Activated CD4-positive, alpha-beta T cell treated with anti-CD3 and anti-CD28 coated beads for 4 hours (primary cell): ENCODE measurements at regions not wholly inside any gene's neighbourhood (a gene's known extent, or its start where the extent isn't known, plus 50 kb on each side); places are given as distances from the start of the nearest gene placed in this dataset.

Experiments
- DNase-seq, 2 donors: peaks; one replicate each; pipeline ENCODE4 v3.0.0-alpha.2; 2020

GRCh38 chr2:146927080-146927711 lies 917.6 kb upstream of the ACVR2A start:
- no peak for DNase-seq

DNA sequence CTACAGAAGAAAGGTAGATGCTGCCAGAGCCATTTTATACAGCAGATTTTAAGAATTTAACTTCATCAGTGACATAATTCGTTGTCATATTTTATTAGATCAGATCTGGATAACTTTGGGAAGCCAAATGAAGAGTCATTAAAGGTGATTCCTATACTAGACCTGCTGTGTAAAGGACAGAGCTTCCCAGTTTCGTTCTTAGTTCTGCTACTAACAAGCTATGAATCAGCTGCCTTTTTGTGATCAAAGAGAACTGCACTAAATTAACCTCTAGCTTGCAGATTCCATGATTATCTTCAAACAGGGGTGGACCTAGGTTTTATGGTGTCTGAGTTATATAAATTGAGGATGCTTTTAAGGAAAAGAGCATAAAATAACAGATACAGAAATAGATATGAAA lies 926.5 kb upstream of the ACVR2A start:
- no peak for DNase-seq

DNA sequence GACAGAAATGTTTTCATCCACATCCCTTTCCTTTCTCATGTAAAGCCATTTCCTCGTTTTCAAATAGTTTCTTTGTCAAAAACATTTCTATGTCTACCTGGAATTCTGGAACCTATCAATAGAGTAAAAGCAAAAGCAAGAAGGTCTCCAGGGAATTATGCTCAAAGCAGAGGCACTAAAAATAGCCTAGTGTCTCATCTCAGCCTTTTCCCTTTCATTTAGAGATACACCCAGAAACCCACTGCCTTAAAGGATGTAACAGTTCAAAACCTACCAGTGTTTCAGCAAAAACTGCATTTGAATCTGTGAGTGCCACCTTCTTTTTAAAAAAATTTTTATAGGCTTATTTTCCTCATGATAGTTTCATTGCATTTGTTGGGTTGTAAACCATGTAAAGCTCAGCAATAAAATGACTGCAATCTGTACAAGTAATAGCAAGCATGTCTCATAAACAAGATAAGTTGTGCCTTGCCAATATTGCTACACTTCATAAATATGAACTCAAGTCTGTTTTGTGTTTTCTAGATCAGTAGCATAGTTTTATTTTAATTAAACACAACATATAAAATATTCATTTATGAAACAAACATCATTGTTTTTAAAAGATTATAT lies 927.3 kb upstream of the ACVR2A start:
- no peak for DNase-seq

GRCh38 chr2:146916914-146917313 lies 927.9 kb upstream of the ACVR2A start:
- DNase-seq = no peak

- DNase-seq = no peak
Observed at GRCh38 chr2:146913476-146913875, 931.4 kb upstream of the ACVR2A start.

GRCh38 chr2:146912536-146912935 lies 932.3 kb upstream of the ACVR2A start:
- no peak for DNase-seq

DNA sequence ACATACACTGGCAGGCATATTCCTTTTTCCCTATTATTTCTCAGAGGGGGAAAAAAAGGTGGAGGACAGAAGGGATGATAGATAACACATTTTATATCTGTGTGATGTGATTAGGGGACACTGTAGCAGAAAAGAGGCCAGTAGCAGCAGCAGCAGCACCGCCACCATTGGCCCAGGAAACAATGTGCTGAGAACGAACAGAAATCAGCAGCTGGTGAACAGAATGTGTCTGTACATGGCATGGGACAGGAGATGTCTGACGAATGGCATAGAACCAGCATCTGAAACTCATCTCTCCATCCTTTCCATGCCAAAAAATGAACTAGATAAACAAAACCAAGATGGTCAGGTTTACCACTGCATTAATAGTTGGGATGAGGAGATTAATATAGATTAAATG lies 936.1 kb upstream of the ACVR2A start:
- DNase-seq = no peak

DNA sequence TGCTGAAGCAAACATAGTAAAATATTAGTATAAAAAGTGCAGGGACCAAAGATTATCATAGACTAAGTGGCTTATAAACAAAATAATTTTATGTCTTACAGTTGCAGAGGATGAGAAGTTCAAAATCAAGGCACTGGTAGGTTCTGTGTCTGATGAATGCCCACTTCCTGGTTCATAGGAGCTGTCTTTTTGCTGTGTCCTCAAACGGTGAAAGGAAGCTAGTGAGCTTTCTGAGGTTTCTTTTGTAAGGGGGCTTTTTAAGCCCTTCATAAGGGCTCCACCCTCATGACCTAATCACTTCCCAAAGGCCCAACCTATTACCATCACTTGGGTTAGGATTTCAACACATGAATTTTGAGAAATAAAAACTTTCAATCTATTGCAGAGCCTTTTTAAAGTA lies 946.7 kb upstream of the ACVR2A start:
- DNase-seq = no peak

DNA sequence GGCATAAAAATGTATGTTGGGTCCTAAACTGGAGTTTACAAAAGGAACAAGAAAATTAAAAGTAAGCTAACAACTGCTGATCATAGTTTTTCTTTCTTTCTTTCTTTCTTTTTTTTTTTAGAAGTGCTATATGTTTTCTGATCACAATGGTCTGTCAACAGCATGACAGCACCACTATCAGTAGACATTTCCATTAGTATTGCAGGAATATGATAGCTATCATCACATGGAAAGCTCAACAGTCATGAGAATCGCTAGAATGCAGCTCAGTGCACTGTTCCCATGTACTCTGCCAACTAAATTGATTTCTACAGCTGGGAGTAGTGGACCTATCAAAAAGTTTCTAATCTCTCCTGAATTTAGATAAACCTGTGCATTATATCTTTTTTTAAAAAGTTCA lies 950.3 kb upstream of the ACVR2A start:
- no peak for DNase-seq

DNA sequence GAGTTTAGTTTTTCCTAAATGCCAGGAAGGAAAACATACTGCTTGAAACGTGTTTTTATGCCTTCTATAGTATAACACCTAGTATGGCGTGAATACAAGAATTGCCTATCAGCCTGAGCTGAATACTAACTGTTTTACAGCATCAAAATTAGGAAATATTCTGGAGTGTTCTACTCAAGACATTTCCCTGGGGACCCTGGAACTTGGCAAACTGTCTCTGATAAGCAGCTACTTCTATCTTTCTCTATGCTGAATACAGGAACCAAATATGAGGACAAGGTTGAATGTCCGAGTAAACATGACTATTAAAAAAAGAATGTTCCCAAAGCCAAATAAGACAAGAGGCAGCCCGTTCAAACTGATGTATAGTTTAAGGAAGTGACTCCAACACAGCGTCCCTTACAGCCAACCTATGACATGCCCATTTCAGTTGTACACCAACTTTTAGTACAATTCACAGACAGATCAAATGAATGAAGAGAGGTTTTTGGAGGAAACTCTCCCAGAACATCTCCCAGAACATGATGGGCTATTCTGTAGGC lies 951.3 kb upstream of the ACVR2A start:
- no peak for DNase-seq

DNA sequence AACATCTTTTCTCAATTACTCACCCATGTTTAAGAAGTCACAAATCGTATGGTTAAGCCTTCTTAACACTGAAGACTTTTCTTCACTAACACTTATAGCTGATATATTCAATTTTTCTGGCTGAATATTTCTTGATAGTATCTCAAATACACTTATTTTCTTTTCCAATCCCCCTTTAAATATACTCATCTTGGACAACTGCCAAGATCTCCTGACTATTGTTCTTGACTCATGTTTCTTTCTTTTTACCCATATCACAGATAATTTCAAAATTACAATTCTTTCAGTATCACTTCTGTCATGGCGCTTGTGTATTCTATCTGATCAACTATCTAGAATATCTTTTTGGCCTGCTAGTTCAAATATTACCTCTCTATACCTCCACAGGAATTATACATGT lies 954.3 kb upstream of the ACVR2A start:
- DNase-seq = no peak

GRCh38 chr2:146879882-146880281 lies 964.9 kb upstream of the ACVR2A start:
- DNase-seq = no peak

DNA sequence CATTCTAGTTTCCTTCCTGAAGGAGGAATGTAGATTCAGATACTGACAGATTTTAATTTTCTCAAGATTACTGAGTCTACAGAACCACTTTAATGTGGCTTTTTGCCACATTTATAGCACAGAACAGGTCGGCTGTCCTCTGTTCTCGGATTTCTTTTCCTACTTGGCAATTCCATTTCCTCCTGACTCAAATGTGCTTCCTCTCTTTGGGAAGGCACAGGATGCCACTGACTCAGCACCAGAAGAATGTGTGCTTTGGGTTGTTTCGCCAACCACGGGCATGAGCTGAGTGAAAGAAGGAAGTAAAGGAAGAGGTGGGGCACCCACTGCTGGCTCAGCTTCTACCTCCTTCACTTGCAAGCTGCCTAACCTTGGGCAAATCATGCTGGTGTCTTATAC lies 970.6 kb upstream of the ACVR2A start:
- no peak for DNase-seq

DNA sequence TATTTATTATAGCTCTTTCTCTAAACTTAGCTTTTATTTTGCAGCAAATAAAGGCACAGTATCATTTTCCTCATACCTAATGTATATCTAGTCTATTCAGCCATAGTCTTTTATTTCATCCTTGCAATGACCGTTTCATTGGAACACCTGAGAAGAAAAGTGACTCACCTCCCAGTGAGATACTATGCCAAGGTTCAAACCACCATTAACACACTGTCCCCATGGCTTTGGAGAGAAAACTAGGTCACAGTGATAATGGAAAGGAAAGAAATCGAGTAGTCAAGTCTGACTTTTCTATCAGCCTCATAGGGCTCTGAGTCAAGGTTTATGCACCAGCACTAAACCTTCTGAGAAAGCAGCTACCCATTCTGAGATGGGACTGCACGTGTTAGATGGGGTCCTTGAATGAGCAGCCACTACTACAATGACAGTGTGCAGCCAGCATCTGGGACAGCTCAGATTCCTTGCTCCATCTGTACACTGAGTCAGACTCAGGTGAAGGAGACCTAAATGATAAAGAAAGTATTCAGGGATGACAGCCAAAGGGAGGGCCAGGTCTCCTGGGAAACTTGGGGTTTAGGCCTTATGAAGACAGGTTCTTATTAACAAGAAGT lies 971.1 kb upstream of the ACVR2A start:
- no peak for DNase-seq

DNA sequence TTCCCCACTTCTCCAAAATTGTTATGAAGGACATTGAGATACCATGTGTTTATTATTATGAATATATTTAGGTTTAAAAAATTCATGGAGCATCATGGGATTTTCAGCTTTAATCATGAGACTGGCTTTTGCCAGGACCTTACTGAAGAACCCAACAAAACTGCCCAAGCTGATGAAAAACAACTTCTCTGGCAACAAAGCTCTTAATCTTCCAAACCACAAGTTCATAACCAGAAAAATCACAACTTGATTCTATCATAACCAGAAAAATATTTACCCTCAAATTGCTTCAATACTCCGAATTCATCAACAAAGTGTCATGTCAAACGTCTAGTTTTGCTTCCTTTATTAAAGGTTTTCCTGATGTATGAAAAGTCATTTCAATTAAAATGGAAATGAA lies 971.8 kb upstream of the ACVR2A start:
- no peak for DNase-seq

DNA sequence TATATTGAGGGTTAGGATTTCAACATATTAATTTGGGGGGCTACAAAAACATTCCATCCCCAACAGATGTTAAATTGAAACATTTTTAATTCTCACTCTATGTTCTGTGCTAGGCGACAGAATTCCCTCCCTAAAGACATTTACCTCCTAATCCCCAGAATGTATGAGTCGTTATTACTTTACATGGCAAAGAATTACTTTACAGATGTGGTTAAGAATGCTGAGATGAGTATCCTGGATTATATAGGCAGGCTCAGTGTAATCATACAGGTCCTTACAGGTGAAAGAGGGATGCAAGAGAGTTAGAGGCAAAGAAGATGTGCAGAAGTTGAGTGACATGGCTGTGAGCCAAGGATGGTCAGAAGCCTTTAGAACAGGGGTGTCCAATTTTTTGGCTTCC lies 974.1 kb upstream of the ACVR2A start:
- no peak for DNase-seq

DNA sequence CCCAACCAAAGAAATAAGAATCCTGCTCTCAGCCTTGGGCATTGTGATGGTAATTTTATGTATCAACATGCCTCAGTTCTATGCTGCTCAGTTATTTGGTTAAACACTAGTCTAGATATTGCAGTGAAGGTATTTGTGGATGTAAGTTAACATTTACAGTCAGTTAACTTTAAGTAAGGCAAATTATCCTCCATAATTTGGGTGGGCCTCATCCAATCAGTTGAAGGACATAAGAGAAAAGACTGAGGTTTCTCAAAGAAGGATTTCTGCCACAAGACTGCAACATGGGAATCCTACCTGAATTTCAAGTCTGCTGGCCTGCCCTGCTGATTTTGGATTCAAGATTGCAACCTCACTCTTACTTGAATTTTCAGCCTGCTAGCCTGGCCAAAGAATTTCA lies 975.5 kb upstream of the ACVR2A start:
- DNase-seq = no peak

DNA sequence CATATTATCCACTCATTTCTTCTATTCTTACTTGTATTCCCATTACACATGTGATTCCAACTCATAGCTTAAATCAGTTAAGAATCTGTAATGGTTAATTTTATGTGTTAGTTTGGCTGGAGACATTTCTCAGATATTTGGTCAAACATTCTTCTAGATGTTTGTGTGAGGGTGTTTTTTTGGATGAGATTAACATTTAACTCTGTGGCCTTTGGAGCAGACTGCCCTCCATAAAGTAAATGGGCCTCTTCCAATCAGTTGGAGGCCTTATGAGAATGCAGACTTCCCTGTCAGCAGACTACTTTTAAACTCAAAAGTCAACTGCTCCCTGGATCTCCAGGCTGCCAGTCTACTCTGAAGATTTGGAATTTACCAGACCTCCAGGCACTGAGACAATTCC lies 976.8 kb upstream of the ACVR2A start:
- DNase-seq = no peak

GRCh38 chr2:146867477-146867986 lies 977.3 kb upstream of the ACVR2A start:
- no peak for DNase-seq

DNA sequence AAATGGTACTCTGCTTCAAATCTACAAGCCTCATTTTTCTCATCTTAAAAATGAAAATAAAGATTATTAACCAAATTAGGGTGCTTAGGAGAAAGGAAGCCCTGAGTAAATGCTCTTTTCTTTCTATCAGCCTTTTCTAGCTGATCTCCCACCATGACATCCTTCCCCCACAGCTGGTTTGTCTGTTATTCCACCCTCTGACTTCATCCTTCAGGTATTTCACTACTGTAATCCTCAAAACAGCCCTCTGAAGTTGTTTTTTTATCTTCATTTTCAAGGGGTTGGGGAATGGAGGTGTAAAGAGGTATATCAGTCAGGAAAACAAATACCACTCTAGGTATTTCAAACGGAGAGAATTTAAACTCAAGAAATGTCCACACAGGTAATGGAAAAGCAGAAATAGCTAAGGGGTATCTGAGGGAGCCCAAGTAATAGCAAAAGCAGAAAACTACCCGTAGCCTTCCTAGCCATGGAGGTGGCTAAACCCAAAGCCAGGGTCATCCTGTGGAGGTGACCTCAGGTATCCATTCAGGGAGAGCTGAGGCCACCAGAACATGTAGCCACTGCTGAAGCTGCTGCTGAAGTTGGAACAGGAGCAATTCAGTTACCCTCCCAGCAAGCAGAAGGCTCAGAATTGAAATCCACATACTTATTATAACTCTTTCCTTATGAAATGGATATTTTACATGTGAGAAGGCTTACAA lies 990.9 kb upstream of the ACVR2A start:
- DNase-seq = no peak

GRCh38 chr2:146852661-146853060 lies 992.2 kb upstream of the ACVR2A start:
- DNase-seq = no peak

DNA sequence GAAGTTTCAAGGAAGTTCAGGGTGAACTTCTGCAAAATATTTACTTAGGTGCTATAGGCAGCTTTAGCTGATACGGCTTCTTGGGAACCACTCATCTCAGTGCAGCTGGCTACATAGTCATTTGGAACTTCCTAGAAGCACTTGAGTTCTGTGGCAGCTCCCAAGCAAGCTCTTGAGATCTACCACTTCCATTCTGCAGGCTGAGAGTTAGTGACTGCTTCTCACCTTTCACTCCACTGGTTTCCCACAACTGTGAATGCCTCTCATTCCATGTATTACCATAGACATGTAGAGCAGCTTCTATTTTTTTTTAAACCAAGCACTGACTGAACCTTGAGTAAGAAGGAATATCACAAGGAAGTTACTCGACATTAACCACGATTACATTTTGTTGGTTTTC lies 994.1 kb upstream of the ACVR2A start:
- DNase-seq = no peak

- no peak for DNase-seq
Observed at GRCh38 chr2:146847846-146848245, 997.0 kb upstream of the ACVR2A start.
